HEK293T (cell line): ENCODE measurements at regions not wholly inside any gene's neighbourhood (a gene's known extent, or its start where the extent isn't known, plus 50 kb on each side); places are given as distances from the start of the nearest gene placed in this dataset.

ENCODE experiments used
- FOXM1 ChIP-seq: fragments of 450-650 bp; IDR thresholded peaks from 2 replicates; pipeline ENCODE4 v1.6.1; 2017; ENCODE audit warnings: mild to moderate bottlenecking, borderline replicate concordance
- L3MBTL2 ChIP-seq: fragments of 450-650 bp; conservative IDR thresholded peaks from 2 replicates; pipeline ENCODE4 v1.6.1; 2016; ENCODE audit warnings: mild to moderate bottlenecking
- SUZ12 ChIP-seq: fragments of 450-650 bp; IDR thresholded peaks from 2 replicates; pipeline ENCODE4 v1.6.1; 2016; ENCODE audit warnings: mild to moderate bottlenecking
- TARDBP ChIP-seq: fragments of 450-650 bp; IDR thresholded peaks from 2 replicates; pipeline ENCODE4 v1.6.1; 2016
- ZNF384 ChIP-seq: fragments of 450-650 bp; IDR thresholded peaks from 2 replicates; pipeline ENCODE4 v1.6.1; 2016

GRCh38 chrX:7385131-7385530 lies 237.2 kb upstream of the PUDP start:
- no peak for TF ChIP-seq ZNF384
- TF ChIP-seq L3MBTL2: no peak
- TF ChIP-seq TARDBP: no peak
- no peak for TF ChIP-seq FOXM1
- TF ChIP-seq SUZ12: no peak
